ENCODE measurements at regions not wholly inside any gene's neighbourhood (a gene's known extent, or its start where the extent isn't known, plus 50 kb on each side); places are given as distances from the start of the nearest gene placed in this dataset.

GRCh38 chr6:132043148-132043547, 92.0 kb upstream of the CCN2 start:
- no peaks in the 10 kb centered on the region for H3K4me1 ChIP-seq
- H3K36me3 ChIP-seq = no peaks in the 10 kb centered on the region
- no peak for TF ChIP-seq CTCF (IDR thresholded peaks at IDR 0.05)
- no peaks in the 10 kb centered on the region for H3K9me3 ChIP-seq
- no peaks in the 10 kb centered on the region for H3K27me3 ChIP-seq
- no peak overlapping the region for H3K27ac ChIP-seq
- intact Hi-C loops (cut with DNase I) = no loop called here
- DNase-seq (ENCODE audit: low spot score in 2 of 2) = no peak
- no peak overlapping the region for H3K4me3 ChIP-seq

- Histone ChIP-seq H3K9me3 (no peaks in the 10 kb centered on the region), H3K4me1 (no peaks in the 10 kb centered on the region), H3K4me3 (no peak overlapping the region), H3K27me3 (no peaks in the 10 kb centered on the region), H3K27ac (no peak overlapping the region), H3K36me3 (no peaks in the 10 kb centered on the region)
- DNase-seq (ENCODE audit: low spot score in 2 of 2) = no peak
- intact Hi-C loops (cut with DNase I) = no loop called here
- no peak for TF ChIP-seq CTCF (IDR thresholded peaks at IDR 0.05)
Measured at GRCh38 chr6:132041706-132042105, 90.5 kb upstream of the CCN2 start.

DNA sequence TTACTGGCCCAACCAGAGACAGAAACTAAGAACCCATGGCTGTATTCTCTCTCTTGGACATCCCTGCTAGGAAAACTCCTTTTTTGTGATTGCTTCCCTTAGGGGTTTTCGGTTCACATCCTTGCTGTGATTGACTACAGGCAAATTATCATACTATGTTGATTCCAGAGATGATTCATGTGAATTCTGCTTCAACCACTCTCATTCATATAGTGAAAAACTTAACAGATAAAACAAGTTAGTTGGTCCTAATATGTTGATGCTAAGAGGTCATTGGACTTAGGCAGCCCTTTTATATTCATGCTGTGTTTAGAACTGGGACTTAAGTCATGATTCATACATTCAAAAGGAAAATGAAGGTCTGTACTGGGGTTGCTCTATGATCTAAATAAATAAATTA, 76.9 kb upstream of the CCN2 start:
- no peaks in the 10 kb centered on the region for H3K27me3 ChIP-seq
- H3K4me3 ChIP-seq = no peak overlapping the region
- no peaks in the 10 kb centered on the region for H3K4me1 ChIP-seq
- H3K9me3 ChIP-seq = no peaks in the 10 kb centered on the region
- no peak for DNase-seq (ENCODE audit: low spot score in 2 of 2)
- intact Hi-C loops (cut with DNase I) = loop anchor here (5.0 kb wide), 1 partner anchor 39 kb away; no protein-coding TSS in a partner anchor
- H3K36me3 ChIP-seq = no peaks in the 10 kb centered on the region
- no peak for TF ChIP-seq CTCF (IDR thresholded peaks at IDR 0.05)
- H3K27ac ChIP-seq = no peak overlapping the region

DNA sequence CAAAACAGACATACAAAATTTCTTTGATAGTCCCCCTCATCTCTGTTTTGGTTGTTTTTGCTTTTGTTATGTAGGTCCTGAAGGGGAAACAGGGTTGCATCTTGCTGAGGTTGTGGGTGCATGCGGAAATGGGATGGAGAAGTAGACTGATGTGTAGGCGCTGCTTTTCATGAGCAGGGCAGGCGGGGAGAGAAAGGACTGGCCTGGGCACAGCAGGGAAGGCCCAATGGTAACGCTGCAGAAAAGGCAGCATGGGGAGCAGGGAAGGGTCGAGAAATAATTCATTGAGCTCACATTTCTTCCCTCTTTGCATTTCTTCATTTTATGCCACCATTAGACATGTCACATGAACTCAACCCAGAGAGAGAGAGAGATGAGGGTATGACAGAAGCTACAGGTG, 74.3 kb upstream of the CCN2 start:
- Histone ChIP-seq H3K4me1 (peaks cover 0 to 4% of the 10 kb centered on the region in 2 donors), H3K27me3 (no peaks in the 10 kb centered on the region), H3K4me3 (no peak overlapping the region), H3K9me3 (no peaks in the 10 kb centered on the region), H3K36me3 (no peaks in the 10 kb centered on the region), H3K27ac (no peak overlapping the region)
- TF ChIP-seq CTCF (IDR thresholded peaks at IDR 0.05) = no peak
- intact Hi-C loops (cut with DNase I) = loop anchor here (5.0 kb wide), 1 partner anchor 42 kb away; no protein-coding TSS in a partner anchor
- DNase-seq (ENCODE audit: low spot score in 2 of 2) = no peak

DNA sequence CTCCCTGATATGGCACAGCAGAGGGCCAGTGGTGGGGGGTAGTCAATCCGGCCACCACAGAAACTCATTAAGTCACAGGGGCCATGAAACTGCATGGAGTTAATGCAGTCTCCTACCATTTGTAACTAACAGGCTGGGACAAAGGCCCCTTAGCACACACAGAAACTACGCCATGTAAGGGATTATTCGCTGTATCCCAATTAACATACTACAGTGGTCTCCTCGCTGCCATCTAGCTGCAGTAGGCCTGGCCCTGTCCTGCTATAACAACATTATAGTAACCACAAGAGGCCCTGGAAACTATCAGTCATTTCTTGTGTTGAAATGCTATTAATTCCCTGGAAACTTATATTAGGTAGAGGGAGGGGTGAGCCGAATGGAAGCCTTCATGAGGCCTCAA, 72.3 kb upstream of the CCN2 start:
- no peak for DNase-seq (ENCODE audit: low spot score in 2 of 2)
- peaks cover 0 to 10% of the 10 kb centered on the region in 2 donors for H3K4me1 ChIP-seq
- H3K27ac ChIP-seq = no peak overlapping the region
- no peak overlapping the region for H3K4me3 ChIP-seq
- TF ChIP-seq CTCF (IDR thresholded peaks at IDR 0.05) = no peak
- no peaks in the 10 kb centered on the region for H3K27me3 ChIP-seq
- intact Hi-C loops (cut with DNase I) = no loop called here
- H3K9me3 ChIP-seq = no peaks in the 10 kb centered on the region
- H3K36me3 ChIP-seq = no peaks in the 10 kb centered on the region

Data from ascending aorta (tissue), 2 donors.